Middle frontal gyrus (tissue), 1 donor: ENCODE measurements at regions not wholly inside any gene's neighbourhood (a gene's known extent, or its start where the extent isn't known, plus 50 kb on each side); places are given as distances from the start of the nearest gene placed in this dataset.

ENCODE experiments used
- DNase-seq: peaks from one replicate; pipeline ENCODE4 v3.0.0-alpha.2; 2015; ENCODE audit warnings: low spot score; ENCODE audit errors: extremely low spot score

- DNase-seq, result no peak
Observed at GRCh38 chr5:74266132-74266531, 374.4 kb downstream of the ENC1 start.

- no peak for DNase-seq
Observed at GRCh38 chr5:74262544-74263207, 377.9 kb downstream of the ENC1 start.

- DNase-seq, result no peak
Observed at GRCh38 chr5:74261866-74262265, 378.7 kb downstream of the ENC1 start.

- no peak for DNase-seq
Observed at GRCh38 chr5:74261421-74261820, 379.1 kb downstream of the ENC1 start.

- DNase-seq, result no peak
Observed at GRCh38 chr5:74259572-74259971, 381.0 kb downstream of the ENC1 start.

- DNase-seq, result no peak
Observed at GRCh38 chr5:74258314-74258665, 382.2 kb downstream of the ENC1 start.

- no peak for DNase-seq
Observed at GRCh38 chr5:74257645-74258313, 382.7 kb downstream of the ENC1 start.

GRCh38 chr5:74257060-74257527, 383.4 kb downstream of the ENC1 start:
- DNase-seq, result no peak

GRCh38 chr5:74255692-74256392, 384.7 kb downstream of the ENC1 start:
- DNase-seq, result no peak

- DNase-seq, result no peak
Observed at GRCh38 chr5:74254257-74254656, 386.3 kb downstream of the ENC1 start.

GRCh38 chr5:74252044-74252443, 388.5 kb downstream of the ENC1 start:
- no peak for DNase-seq

GRCh38 chr5:74251141-74252035, 389.1 kb downstream of the ENC1 start:
- no peak for DNase-seq

- DNase-seq, result no peak
Observed at GRCh38 chr5:74250304-74251102, 390.0 kb downstream of the ENC1 start.

- DNase-seq, result no peak
Observed at GRCh38 chr5:74248576-74248975, 392.0 kb downstream of the ENC1 start.

- no peak for DNase-seq
Observed at GRCh38 chr5:74244406-74244805, 396.1 kb downstream of the ENC1 start.

GRCh38 chr5:74243634-74244033, 396.9 kb downstream of the ENC1 start:
- no peak for DNase-seq

GRCh38 chr5:74242516-74242915, 398.0 kb downstream of the ENC1 start:
- no peak for DNase-seq

GRCh38 chr5:74241751-74242140, 398.8 kb downstream of the ENC1 start:
- no peak for DNase-seq

GRCh38 chr5:74240783-74241750, 399.5 kb downstream of the ENC1 start:
- DNase-seq, result no peak

GRCh38 chr5:74239261-74239660, 401.3 kb downstream of the ENC1 start:
- DNase-seq, result no peak
